ENCODE measurements at regions not wholly inside any gene's neighbourhood (a gene's known extent, or its start where the extent isn't known, plus 50 kb on each side); places are given as distances from the start of the nearest gene placed in this dataset.
"Not testable (repeated sequence)": the region's sequence is repeated elsewhere in the genome, so short reads cannot be mapped to it uniquely, and the experiment has no call there.

- DNase-seq, result no peak
Measured at GRCh38 chr13:37510441-37510840, 88.1 kb downstream of the POSTN start.

- DNase-seq, result no peak
Measured at GRCh38 chr13:37505531-37505930, 93.0 kb downstream of the POSTN start.

GRCh38 chr13:37504251-37504650, 94.3 kb downstream of the POSTN start:
- DNase-seq, result no peak

- DNase-seq, result no peak
Measured at GRCh38 chr13:37503287-37503686, 95.3 kb downstream of the POSTN start.

- DNase-seq, result not testable (repeated sequence)
Measured at GRCh38 chr13:37502303-37502993, 96.1 kb downstream of the POSTN start.

- no peak for DNase-seq
Measured at GRCh38 chr13:37501187-37501586, 97.4 kb downstream of the POSTN start.

GRCh38 chr13:37495046-37495445, 103.5 kb downstream of the POSTN start:
- DNase-seq, result no peak

- DNase-seq, result no peak
Measured at GRCh38 chr13:37493775-37494174, 104.8 kb downstream of the POSTN start.

GRCh38 chr13:37492741-37493514, 105.6 kb downstream of the POSTN start:
- DNase-seq, result no peak

GRCh38 chr13:37492075-37492474, 106.5 kb downstream of the POSTN start:
- DNase-seq, result no peak

GRCh38 chr13:37491661-37492060, 106.9 kb downstream of the POSTN start:
- DNase-seq, result no peak

GRCh38 chr13:37490176-37490779, 108.3 kb downstream of the POSTN start:
- DNase-seq, result no peak

- no peak for DNase-seq
Measured at GRCh38 chr13:37488726-37489125, 109.8 kb downstream of the POSTN start.

GRCh38 chr13:37486171-37486681, 112.3 kb downstream of the POSTN start:
- no peak for DNase-seq

- DNase-seq, result no peak
Measured at GRCh38 chr13:37485756-37486155, 112.8 kb downstream of the POSTN start.

- DNase-seq, result no peak
Measured at GRCh38 chr13:37484056-37484455, 114.5 kb downstream of the POSTN start.

- DNase-seq, result no peak
Measured at GRCh38 chr13:37482331-37482730, 116.2 kb downstream of the POSTN start.

GRCh38 chr13:37481885-37482227, 116.7 kb downstream of the POSTN start:
- DNase-seq, result no peak

- no peak for DNase-seq
Measured at GRCh38 chr13:37481011-37481884, 117.3 kb downstream of the POSTN start.

- DNase-seq, result no peak
Measured at GRCh38 chr13:37479916-37480315, 118.7 kb downstream of the POSTN start.

- DNase-seq, result no peak
Measured at GRCh38 chr13:37476874-37477273, 121.7 kb downstream of the POSTN start.

GRCh38 chr13:37475966-37476365, 122.6 kb downstream of the POSTN start:
- DNase-seq, result no peak

GRCh38 chr13:37475151-37475550, 123.4 kb downstream of the POSTN start:
- no peak for DNase-seq
